H1 (cell line): ENCODE measurements at regions not wholly inside any gene's neighbourhood (a gene's known extent, or its start where the extent isn't known, plus 50 kb on each side); places are given as distances from the start of the nearest gene placed in this dataset.
A peak's percentile ranks its signal among the peaks of the same experiment; 100 is the strongest.

Experiments
- CEBPB ChIP-seq: IDR thresholded peaks from 2 replicates; pipeline ENCODE4 v1.6.1; 2012; ENCODE audit warnings: low read depth, low read length
- CHD7 ChIP-seq: fragments of 300-600 bp; sonication (generic); IDR thresholded peaks from 2 replicates; pipeline ENCODE4 v1.7.1; 2012; ENCODE audit warnings: low read length, moderate library complexity, mild to moderate bottlenecking, inconsistent platforms; ENCODE audit not compliant: insufficient replicate concordance

DNA sequence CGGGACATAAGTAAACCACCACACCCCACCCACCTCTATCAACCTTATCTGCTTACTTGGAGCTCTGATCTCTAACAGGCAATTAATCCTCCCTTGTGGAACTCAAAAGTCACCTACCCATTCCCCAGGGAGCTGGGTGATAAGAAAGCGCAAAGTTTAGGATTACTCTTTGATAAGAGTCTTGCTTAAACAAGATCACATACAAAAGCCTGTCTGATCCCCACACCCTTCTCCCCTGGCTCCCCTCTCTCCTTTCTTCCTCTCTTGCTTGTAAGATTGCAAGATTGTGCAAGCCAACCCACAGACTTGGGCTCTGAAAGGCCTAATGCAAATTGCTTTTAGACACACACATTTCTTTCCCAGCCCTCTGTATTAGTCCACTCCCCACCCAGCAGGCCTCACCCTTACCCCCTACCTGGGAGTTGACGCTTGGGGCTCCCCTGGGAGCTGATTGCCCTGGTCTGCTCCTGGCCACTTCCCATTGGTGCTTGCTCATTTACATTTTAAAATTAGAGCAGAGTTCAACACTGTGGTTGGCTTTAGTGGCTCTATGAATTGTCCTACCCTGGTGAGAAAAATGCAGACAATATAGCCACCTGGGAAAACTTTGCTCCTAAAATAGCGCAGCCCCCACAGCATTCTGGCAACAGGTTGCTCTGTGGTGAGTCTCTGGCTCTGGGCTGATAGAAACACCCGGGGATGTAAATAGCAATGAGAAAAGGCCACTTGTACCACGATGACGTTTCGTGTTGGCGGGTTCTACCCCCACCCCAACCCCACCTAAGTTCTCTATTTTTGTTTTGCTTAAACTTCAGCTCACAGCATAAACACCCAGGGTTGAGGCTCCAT lies 58.9 kb upstream of the EPCAM start (continued):
- TF ChIP-seq CHD7, result no peak
- 0 out of 2 replicates have a peak, but pooled peaks have one; percentile 63 for TF ChIP-seq CEBPB
